ENCODE measurements at regions not wholly inside any gene's neighbourhood (a gene's known extent, or its start where the extent isn't known, plus 50 kb on each side); places are given as distances from the start of the nearest gene placed in this dataset.

GRCh38 chr16:13291591-13292333 lies 390.4 kb downstream of the SHISA9 start:
- no peak for DNase-seq (ENCODE audit: low read depth)

GRCh38 chr16:13296206-13296605 lies 394.8 kb downstream of the SHISA9 start:
- DNase-seq (ENCODE audit: low read depth), result no peak

- DNase-seq (ENCODE audit: low read depth), result peak; percentile 88
Measured at GRCh38 chr16:13298666-13299065, 397.3 kb downstream of the SHISA9 start.

- DNase-seq (ENCODE audit: low read depth), result no peak
Measured at GRCh38 chr16:13300066-13300840, 398.9 kb downstream of the SHISA9 start.

- peak; percentile 57 for DNase-seq (ENCODE audit: low read depth)
Measured at GRCh38 chr16:13305019-13305755, 403.8 kb downstream of the SHISA9 start.

- DNase-seq (ENCODE audit: low read depth), result peak; percentile 28
Measured at GRCh38 chr16:13306161-13306995, 405.0 kb downstream of the SHISA9 start.

- peak; percentile 100 for DNase-seq (ENCODE audit: low read depth)
Measured at GRCh38 chr16:13307255-13307654, 405.9 kb downstream of the SHISA9 start.

- peak; percentile 25 for DNase-seq (ENCODE audit: low read depth)
Measured at GRCh38 chr16:13307851-13308250, 406.5 kb downstream of the SHISA9 start.

- DNase-seq (ENCODE audit: low read depth), result no peak
Measured at GRCh38 chr16:13312063-13312462, 410.7 kb downstream of the SHISA9 start.

- no peak for DNase-seq (ENCODE audit: low read depth)
Measured at GRCh38 chr16:13313351-13313750, 412.0 kb downstream of the SHISA9 start.

GRCh38 chr16:13314633-13315032 lies 413.2 kb downstream of the SHISA9 start:
- peak; percentile 30 for DNase-seq (ENCODE audit: low read depth)

GRCh38 chr16:13315642-13316427 lies 414.4 kb downstream of the SHISA9 start:
- DNase-seq (ENCODE audit: low read depth), result peak; percentile 99

- DNase-seq (ENCODE audit: low read depth), result no peak
Measured at GRCh38 chr16:13322336-13322735, 420.9 kb downstream of the SHISA9 start.

- no peak for DNase-seq (ENCODE audit: low read depth)
Measured at GRCh38 chr16:13324851-13325250, 423.5 kb downstream of the SHISA9 start.

- DNase-seq (ENCODE audit: low read depth), result no peak
Measured at GRCh38 chr16:13325396-13325795, 424.0 kb downstream of the SHISA9 start.

GRCh38 chr16:13331918-13332317 lies 430.5 kb downstream of the SHISA9 start:
- no peak for DNase-seq (ENCODE audit: low read depth)

GRCh38 chr16:13332713-13333255 lies 431.4 kb downstream of the SHISA9 start:
- no peak for DNase-seq (ENCODE audit: low read depth)

GRCh38 chr16:13333336-13333735 lies 431.9 kb downstream of the SHISA9 start:
- DNase-seq (ENCODE audit: low read depth), result no peak

GRCh38 chr16:13335879-13336278 lies 434.5 kb downstream of the SHISA9 start:
- DNase-seq (ENCODE audit: low read depth), result no peak

GRCh38 chr16:13336335-13336734 lies 434.9 kb downstream of the SHISA9 start:
- no peak for DNase-seq (ENCODE audit: low read depth)

All from renal cortical epithelial cell (primary cell).